ENCODE measurements at regions not wholly inside any gene's neighbourhood (a gene's known extent, or its start where the extent isn't known, plus 50 kb on each side); places are given as distances from the start of the nearest gene placed in this dataset.
"Not testable (repeated sequence)": the region's sequence is repeated elsewhere in the genome, so short reads cannot be mapped to it uniquely, and the experiment has no call there.

GRCh38 chr2:8144785-8145184, 537.1 kb upstream of the ID2 start:
- Histone ChIP-seq H3K36me3 (ENCODE audit: control insufficient read depth in 2 of 2, insufficient read depth in 2 of 2, low read length in 2 of 2) (no peaks in the 10 kb centered on the region), H3K27ac (ENCODE audit: low read length) (no peak overlapping the region), H3K9ac (ENCODE audit: low read length in 2 of 2) (no peak overlapping the region), H3K27me3 (ENCODE audit: control insufficient read depth in 1 of 2, insufficient read depth in 2 of 2, low read length in 2 of 2) (no peaks in the 10 kb centered on the region), H3K4me3 (ENCODE audit: low read length in 2 of 2) (no peak overlapping the region), H3K9me3 (ENCODE audit: control insufficient read depth in 2 of 2, low read length in 2 of 2) (no peaks in the 10 kb centered on the region), H3K4me1 (ENCODE audit: control insufficient read depth, insufficient read depth, low read length) (peaks cover 17% of the 10 kb centered on the region)

- not testable (repeated sequence) for H3K27me3 ChIP-seq (ENCODE audit: control insufficient read depth in 1 of 2, insufficient read depth in 2 of 2, low read length in 2 of 2); H3K9ac ChIP-seq (ENCODE audit: low read length in 2 of 2); H3K9me3 ChIP-seq (ENCODE audit: control insufficient read depth in 2 of 2, low read length in 2 of 2); H3K4me3 ChIP-seq (ENCODE audit: low read length in 2 of 2); H3K36me3 ChIP-seq (ENCODE audit: control insufficient read depth in 2 of 2, insufficient read depth in 2 of 2, low read length in 2 of 2); H3K27ac ChIP-seq (ENCODE audit: low read length)
- peaks cover 19% of the 10 kb centered on the region for H3K4me1 ChIP-seq (ENCODE audit: control insufficient read depth, insufficient read depth, low read length)
Measured at GRCh38 chr2:8145375-8145774, 536.5 kb upstream of the ID2 start.

- H3K4me3 ChIP-seq (ENCODE audit: low read length in 2 of 2), result no peak overlapping the region
- H3K9ac ChIP-seq (ENCODE audit: low read length in 2 of 2), result no peak overlapping the region
- H3K9me3 ChIP-seq (ENCODE audit: control insufficient read depth in 2 of 2, low read length in 2 of 2), result no peaks in the 10 kb centered on the region
- H3K4me1 ChIP-seq (ENCODE audit: control insufficient read depth, insufficient read depth, low read length), result peaks cover 21% of the 10 kb centered on the region
- H3K27ac ChIP-seq (ENCODE audit: low read length), result peak overlapping the region; percentile 24
- no peaks in the 10 kb centered on the region for H3K36me3 ChIP-seq (ENCODE audit: control insufficient read depth in 2 of 2, insufficient read depth in 2 of 2, low read length in 2 of 2)
- no peaks in the 10 kb centered on the region for H3K27me3 ChIP-seq (ENCODE audit: control insufficient read depth in 1 of 2, insufficient read depth in 2 of 2, low read length in 2 of 2)
Measured at GRCh38 chr2:8146132-8147005, 535.5 kb upstream of the ID2 start.

- no peak overlapping the region for H3K9ac ChIP-seq (ENCODE audit: low read length in 2 of 2)
- no peaks in the 10 kb centered on the region for H3K9me3 ChIP-seq (ENCODE audit: control insufficient read depth in 2 of 2, low read length in 2 of 2)
- no peaks in the 10 kb centered on the region for H3K27me3 ChIP-seq (ENCODE audit: control insufficient read depth in 1 of 2, insufficient read depth in 2 of 2, low read length in 2 of 2)
- H3K4me1 ChIP-seq (ENCODE audit: control insufficient read depth, insufficient read depth, low read length), result peaks cover 21% of the 10 kb centered on the region
- H3K4me3 ChIP-seq (ENCODE audit: low read length in 2 of 2), result no peak overlapping the region
- H3K36me3 ChIP-seq (ENCODE audit: control insufficient read depth in 2 of 2, insufficient read depth in 2 of 2, low read length in 2 of 2), result no peaks in the 10 kb centered on the region
- H3K27ac ChIP-seq (ENCODE audit: low read length), result no peak overlapping the region
Measured at GRCh38 chr2:8148260-8149006, 533.4 kb upstream of the ID2 start.

DNA sequence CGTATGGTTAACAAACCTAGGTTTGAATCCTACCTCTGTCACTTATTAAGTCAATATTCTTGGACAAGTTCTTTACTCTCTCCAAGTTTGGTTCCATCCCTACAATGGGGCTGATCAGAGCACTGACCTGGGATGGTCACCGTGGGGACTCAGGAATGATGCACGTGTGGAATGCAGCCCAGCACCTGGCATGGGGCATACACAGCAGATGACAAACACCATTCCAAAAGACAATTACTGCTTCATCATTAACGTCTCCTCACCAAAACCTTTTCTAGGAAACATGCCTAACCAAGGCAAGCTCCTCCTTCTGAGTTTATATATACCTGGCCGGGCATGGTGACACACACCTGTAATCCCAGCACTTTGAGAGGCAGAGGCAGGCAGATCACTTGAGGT, 532.9 kb upstream of the ID2 start:
- no peaks in the 10 kb centered on the region for H3K36me3 ChIP-seq (ENCODE audit: control insufficient read depth in 2 of 2, insufficient read depth in 2 of 2, low read length in 2 of 2)
- H3K27me3 ChIP-seq (ENCODE audit: control insufficient read depth in 1 of 2, insufficient read depth in 2 of 2, low read length in 2 of 2), result no peaks in the 10 kb centered on the region
- peaks cover 21% of the 10 kb centered on the region for H3K4me1 ChIP-seq (ENCODE audit: control insufficient read depth, insufficient read depth, low read length)
- no peak overlapping the region for H3K9ac ChIP-seq (ENCODE audit: low read length in 2 of 2)
- H3K4me3 ChIP-seq (ENCODE audit: low read length in 2 of 2), result no peak overlapping the region
- H3K27ac ChIP-seq (ENCODE audit: low read length), result no peak overlapping the region
- no peaks in the 10 kb centered on the region for H3K9me3 ChIP-seq (ENCODE audit: control insufficient read depth in 2 of 2, low read length in 2 of 2)

- Histone ChIP-seq H3K36me3 (ENCODE audit: control insufficient read depth in 2 of 2, insufficient read depth in 2 of 2, low read length in 2 of 2) (no peaks in the 10 kb centered on the region), H3K9ac (ENCODE audit: low read length in 2 of 2) (peak overlapping the region in 1 of 2 donors; percentile 13), H3K27ac (ENCODE audit: low read length) (peak overlapping the region; percentile 49), H3K4me3 (ENCODE audit: low read length in 2 of 2) (no peak overlapping the region), H3K4me1 (ENCODE audit: control insufficient read depth, insufficient read depth, low read length) (peaks cover 21% of the 10 kb centered on the region), H3K9me3 (ENCODE audit: control insufficient read depth in 2 of 2, low read length in 2 of 2) (no peaks in the 10 kb centered on the region), H3K27me3 (ENCODE audit: control insufficient read depth in 1 of 2, insufficient read depth in 2 of 2, low read length in 2 of 2) (no peaks in the 10 kb centered on the region)
Measured at GRCh38 chr2:8149985-8150539, 531.8 kb upstream of the ID2 start.

DNA sequence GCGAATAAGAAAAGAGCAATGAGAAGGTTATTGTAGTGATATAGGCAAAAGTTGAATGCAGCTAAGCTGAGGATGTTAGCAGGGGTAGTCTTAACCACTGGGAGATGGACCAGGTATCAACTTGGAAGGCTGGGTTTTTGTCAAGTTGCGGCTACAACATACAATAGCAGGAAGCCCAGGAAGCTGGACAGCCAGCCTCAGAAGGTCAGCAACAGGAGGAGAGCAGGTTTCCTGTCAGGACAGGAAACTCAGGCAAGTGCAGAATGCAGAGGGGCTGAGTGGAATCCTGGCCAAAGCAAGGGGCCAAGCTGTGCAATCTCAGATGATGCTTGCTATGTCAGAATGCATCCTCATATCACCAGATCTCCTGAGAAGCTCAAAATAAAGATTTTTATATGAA, 530.0 kb upstream of the ID2 start:
- Histone ChIP-seq H3K36me3 (ENCODE audit: control insufficient read depth in 2 of 2, insufficient read depth in 2 of 2, low read length in 2 of 2) (no peaks in the 10 kb centered on the region), H3K4me1 (ENCODE audit: control insufficient read depth, insufficient read depth, low read length) (peaks cover 14% of the 10 kb centered on the region), H3K27ac (ENCODE audit: low read length) (no peak overlapping the region), H3K9ac (ENCODE audit: low read length in 2 of 2) (no peak overlapping the region), H3K27me3 (ENCODE audit: control insufficient read depth in 1 of 2, insufficient read depth in 2 of 2, low read length in 2 of 2) (no peaks in the 10 kb centered on the region), H3K4me3 (ENCODE audit: low read length in 2 of 2) (no peak overlapping the region), H3K9me3 (ENCODE audit: control insufficient read depth in 2 of 2, low read length in 2 of 2) (peaks cover 0 to 2% of the 10 kb centered on the region in 2 donors)

- Histone ChIP-seq H3K27ac (ENCODE audit: low read length) (no peak overlapping the region), H3K4me3 (ENCODE audit: low read length in 2 of 2) (no peak overlapping the region), H3K36me3 (ENCODE audit: control insufficient read depth in 2 of 2, insufficient read depth in 2 of 2, low read length in 2 of 2) (no peaks in the 10 kb centered on the region), H3K4me1 (ENCODE audit: control insufficient read depth, insufficient read depth, low read length) (peaks cover 14% of the 10 kb centered on the region), H3K27me3 (ENCODE audit: control insufficient read depth in 1 of 2, insufficient read depth in 2 of 2, low read length in 2 of 2) (no peaks in the 10 kb centered on the region), H3K9me3 (ENCODE audit: control insufficient read depth in 2 of 2, low read length in 2 of 2) (peaks cover 0 to 7% of the 10 kb centered on the region in 2 donors), H3K9ac (ENCODE audit: low read length in 2 of 2) (no peak overlapping the region)
Measured at GRCh38 chr2:8152392-8153257, 529.2 kb upstream of the ID2 start.

DNA sequence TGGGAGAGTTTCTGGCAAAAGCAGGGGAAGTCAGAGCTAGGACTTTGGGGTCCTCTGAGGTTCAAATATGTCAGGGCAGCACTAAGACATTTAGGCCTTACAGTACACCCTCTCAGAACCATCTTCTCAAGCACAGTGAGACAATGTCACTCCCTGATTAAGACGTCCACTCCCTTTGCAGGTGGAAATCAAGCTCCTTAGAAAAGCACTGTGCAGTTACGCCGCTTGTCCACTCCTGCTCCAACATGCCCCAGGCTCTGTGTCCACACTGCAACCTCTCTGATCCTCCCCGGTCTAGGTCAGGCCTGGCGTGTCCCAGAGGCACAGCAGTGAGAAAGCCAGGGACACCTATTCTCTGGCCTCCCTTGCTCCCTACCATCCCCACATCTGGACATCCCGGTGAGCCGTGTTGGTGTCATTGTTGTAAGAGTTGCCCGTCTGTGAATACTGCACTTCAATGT, 528.6 kb upstream of the ID2 start:
- no peak overlapping the region for H3K4me3 ChIP-seq (ENCODE audit: low read length in 2 of 2)
- no peaks in the 10 kb centered on the region for H3K27me3 ChIP-seq (ENCODE audit: control insufficient read depth in 1 of 2, insufficient read depth in 2 of 2, low read length in 2 of 2)
- H3K27ac ChIP-seq (ENCODE audit: low read length), result no peak overlapping the region
- H3K9ac ChIP-seq (ENCODE audit: low read length in 2 of 2), result no peak overlapping the region
- no peaks in the 10 kb centered on the region for H3K36me3 ChIP-seq (ENCODE audit: control insufficient read depth in 2 of 2, insufficient read depth in 2 of 2, low read length in 2 of 2)
- peaks cover 11% of the 10 kb centered on the region for H3K4me1 ChIP-seq (ENCODE audit: control insufficient read depth, insufficient read depth, low read length)
- H3K9me3 ChIP-seq (ENCODE audit: control insufficient read depth in 2 of 2, low read length in 2 of 2), result peaks cover 0 to 7% of the 10 kb centered on the region in 2 donors

- Histone ChIP-seq H3K36me3 (ENCODE audit: control insufficient read depth in 2 of 2, insufficient read depth in 2 of 2, low read length in 2 of 2) (no peaks in the 10 kb centered on the region), H3K9me3 (ENCODE audit: control insufficient read depth in 2 of 2, low read length in 2 of 2) (peaks cover 0 to 7% of the 10 kb centered on the region in 2 donors), H3K4me1 (ENCODE audit: control insufficient read depth, insufficient read depth, low read length) (peaks cover 11% of the 10 kb centered on the region), H3K27me3 (ENCODE audit: control insufficient read depth in 1 of 2, insufficient read depth in 2 of 2, low read length in 2 of 2) (no peaks in the 10 kb centered on the region), H3K27ac (ENCODE audit: low read length) (no peak overlapping the region), H3K4me3 (ENCODE audit: low read length in 2 of 2) (no peak overlapping the region), H3K9ac (ENCODE audit: low read length in 2 of 2) (no peak overlapping the region)
Measured at GRCh38 chr2:8154270-8154669, 527.6 kb upstream of the ID2 start.

Measured in stomach smooth muscle (tissue), 2 donors.